22Rv1 (cell line): ENCODE measurements at regions not wholly inside any gene's neighbourhood (a gene's known extent, or its start where the extent isn't known, plus 50 kb on each side); places are given as distances from the start of the nearest gene placed in this dataset.

ENCODE experiments used
- CTCF ChIP-seq: fragments of 450-650 bp; IDR thresholded peaks from 2 replicates; pipeline ENCODE4 v1.5.1; 2017; ENCODE audit warnings: mild to moderate bottlenecking
- ZFX ChIP-seq: fragments of 450-650 bp; IDR thresholded peaks from 2 replicates; pipeline ENCODE4 v1.6.1; 2017; ENCODE audit warnings: antibody characterized with exemption, borderline replicate concordance

GRCh38 chr5:98209418-98209817, 564.0 kb upstream of the RGMB start:
- TF ChIP-seq CTCF (no peak), ZFX (no peak)
